ENCODE measurements at regions not wholly inside any gene's neighbourhood (a gene's known extent, or its start where the extent isn't known, plus 50 kb on each side); places are given as distances from the start of the nearest gene placed in this dataset.
A peak's percentile ranks its signal among the peaks of the same experiment; 100 is the strongest.
"Not testable (repeated sequence)": the region's sequence is repeated elsewhere in the genome, so short reads cannot be mapped to it uniquely, and the experiment has no call there.

DNA sequence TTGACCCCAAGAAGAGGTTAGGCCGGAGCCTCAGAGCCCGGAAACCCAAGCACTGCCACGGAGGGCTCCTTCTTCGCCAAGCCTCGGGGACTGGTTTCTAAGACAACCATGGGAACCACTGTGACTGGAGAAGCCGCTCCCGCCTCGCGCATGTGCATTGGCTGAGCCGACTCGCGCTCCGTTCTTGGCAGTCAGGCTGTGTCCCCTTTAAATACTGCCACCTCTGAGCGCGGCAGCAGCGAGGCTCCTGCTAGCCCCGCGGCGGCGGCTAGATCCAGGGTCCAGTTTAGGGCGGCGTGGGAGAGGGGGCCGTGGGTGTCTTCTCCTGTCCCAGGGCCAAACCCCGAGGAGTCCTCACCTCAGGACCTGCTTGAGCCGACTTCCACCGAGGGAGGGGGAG is 457.1 kb upstream of the ZNG1F start:
- H3K9ac ChIP-seq (ENCODE audit: low read depth in 1 of 2, low read length in 2 of 2); H3K4me3 ChIP-seq (ENCODE audit: low read length in 2 of 2); H3K27me3 ChIP-seq (ENCODE audit: control insufficient read depth in 2 of 2, insufficient read depth in 2 of 2, low read length in 2 of 2); H3K36me3 ChIP-seq (ENCODE audit: control insufficient read depth in 2 of 2, insufficient read depth in 2 of 2, low read length in 2 of 2); H3K4me1 ChIP-seq (ENCODE audit: control insufficient read depth in 2 of 2, insufficient read depth in 2 of 2, low read length in 2 of 2); H3K9me3 ChIP-seq (ENCODE audit: control insufficient read depth in 2 of 2, low read length in 2 of 2); H3K27ac ChIP-seq (ENCODE audit: low read depth in 2 of 2, low read length in 2 of 2): not testable (repeated sequence)

DNA sequence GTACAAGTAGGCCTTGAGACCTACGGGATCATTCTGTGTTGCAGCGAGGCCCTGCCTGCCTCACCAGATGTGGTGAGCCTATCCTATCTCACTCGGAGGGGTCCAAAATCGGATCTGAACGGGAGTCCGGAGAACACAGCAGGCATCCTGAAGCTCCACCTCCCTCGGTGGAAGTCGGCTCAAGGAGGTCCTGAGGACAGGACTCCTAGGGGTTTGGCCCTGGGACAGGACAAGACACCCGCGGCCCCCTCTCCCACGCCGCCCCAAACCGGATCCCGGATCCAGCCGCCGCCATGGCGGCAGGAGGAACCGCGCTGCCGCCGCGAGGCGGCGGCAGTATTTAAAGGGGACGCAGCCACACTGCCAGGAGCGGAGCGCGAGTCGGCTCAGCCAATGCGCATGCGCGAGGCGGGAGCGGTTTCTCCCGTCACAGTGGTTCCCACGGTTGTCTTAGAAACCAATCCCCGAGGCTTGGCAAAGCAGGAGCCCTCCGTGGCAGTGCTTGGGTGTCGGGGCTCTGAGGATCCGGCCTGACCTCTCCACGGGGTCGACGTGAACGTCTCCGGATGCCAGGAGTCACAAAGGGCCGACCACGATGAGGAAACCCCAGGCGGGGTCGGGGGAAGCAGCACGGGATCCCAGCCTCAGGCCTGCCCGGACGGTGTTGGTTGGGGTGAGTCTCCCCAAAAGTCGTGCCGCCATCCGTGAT is 454.6 kb upstream of the ZNG1F start:
- H3K27ac ChIP-seq (ENCODE audit: low read depth in 2 of 2, low read length in 2 of 2), result peak overlapping the region in 1 of 2 donors; percentile 29
- peak overlapping the region in 1 of 2 donors; percentile 70 for H3K9ac ChIP-seq (ENCODE audit: low read depth in 1 of 2, low read length in 2 of 2)
- H3K4me1 ChIP-seq (ENCODE audit: control insufficient read depth in 2 of 2, insufficient read depth in 2 of 2, low read length in 2 of 2), result not testable (repeated sequence)

DNA sequence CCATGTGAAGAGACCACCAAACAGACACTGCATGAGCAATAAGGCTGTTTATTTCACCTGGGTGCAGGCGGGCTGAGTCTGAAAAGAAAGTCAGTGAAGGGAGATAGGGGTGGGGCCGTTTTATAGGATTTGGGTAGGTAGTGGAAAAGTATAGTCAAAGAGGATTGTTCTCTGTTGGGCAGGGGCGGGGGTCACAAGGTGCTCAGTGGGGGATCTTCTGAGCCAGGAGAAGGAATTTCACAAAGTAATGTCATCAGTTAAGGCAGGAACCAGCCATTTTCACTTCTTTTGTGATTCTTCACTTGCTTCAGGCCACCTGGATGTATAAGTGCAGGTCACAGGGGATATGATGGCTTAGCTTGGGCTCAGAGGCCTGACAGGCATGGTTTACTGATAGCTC is 444.6 kb upstream of the ZNG1F start:
- not testable (repeated sequence) for H3K9ac ChIP-seq (ENCODE audit: low read depth in 1 of 2, low read length in 2 of 2); H3K36me3 ChIP-seq (ENCODE audit: control insufficient read depth in 2 of 2, insufficient read depth in 2 of 2, low read length in 2 of 2); H3K9me3 ChIP-seq (ENCODE audit: control insufficient read depth in 2 of 2, low read length in 2 of 2); H3K4me1 ChIP-seq (ENCODE audit: control insufficient read depth in 2 of 2, insufficient read depth in 2 of 2, low read length in 2 of 2); H3K4me3 ChIP-seq (ENCODE audit: low read length in 2 of 2); H3K27ac ChIP-seq (ENCODE audit: low read depth in 2 of 2, low read length in 2 of 2); H3K27me3 ChIP-seq (ENCODE audit: control insufficient read depth in 2 of 2, insufficient read depth in 2 of 2, low read length in 2 of 2)

More for the DNA sequence above, 454.6 kb upstream of the ZNG1F start:
- not testable (repeated sequence) for H3K9me3 ChIP-seq (ENCODE audit: control insufficient read depth in 2 of 2, low read length in 2 of 2); H3K36me3 ChIP-seq (ENCODE audit: control insufficient read depth in 2 of 2, insufficient read depth in 2 of 2, low read length in 2 of 2); H3K27me3 ChIP-seq (ENCODE audit: control insufficient read depth in 2 of 2, insufficient read depth in 2 of 2, low read length in 2 of 2)
- H3K4me3 ChIP-seq (ENCODE audit: low read length in 2 of 2), result peak overlapping the region in 1 of 2 donors; percentile 57

DNA sequence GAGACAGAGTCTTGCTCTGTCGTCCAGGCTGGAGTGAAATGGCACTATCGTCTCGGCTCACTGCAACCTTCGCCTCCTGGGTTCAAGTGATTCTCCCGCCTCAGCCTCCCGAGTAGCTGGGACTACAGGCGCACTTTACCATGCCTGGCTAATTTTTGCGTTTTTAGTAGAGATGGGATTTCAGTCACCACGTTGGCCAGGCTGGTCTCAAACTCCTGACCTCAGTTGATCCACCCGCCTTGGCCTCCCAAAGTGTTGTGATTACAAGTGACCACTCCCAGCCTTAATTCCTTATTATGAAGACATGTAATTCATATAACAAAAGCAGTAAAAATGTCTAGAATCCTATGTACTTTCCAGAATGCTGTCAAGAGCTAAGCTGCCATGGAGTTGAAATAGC is 434.5 kb upstream of the ZNG1F start:
- not testable (repeated sequence) for H3K9me3 ChIP-seq (ENCODE audit: control insufficient read depth in 2 of 2, low read length in 2 of 2); H3K4me3 ChIP-seq (ENCODE audit: low read length in 2 of 2); H3K36me3 ChIP-seq (ENCODE audit: control insufficient read depth in 2 of 2, insufficient read depth in 2 of 2, low read length in 2 of 2); H3K27me3 ChIP-seq (ENCODE audit: control insufficient read depth in 2 of 2, insufficient read depth in 2 of 2, low read length in 2 of 2); H3K4me1 ChIP-seq (ENCODE audit: control insufficient read depth in 2 of 2, insufficient read depth in 2 of 2, low read length in 2 of 2); H3K27ac ChIP-seq (ENCODE audit: low read depth in 2 of 2, low read length in 2 of 2); H3K9ac ChIP-seq (ENCODE audit: low read depth in 1 of 2, low read length in 2 of 2)

DNA sequence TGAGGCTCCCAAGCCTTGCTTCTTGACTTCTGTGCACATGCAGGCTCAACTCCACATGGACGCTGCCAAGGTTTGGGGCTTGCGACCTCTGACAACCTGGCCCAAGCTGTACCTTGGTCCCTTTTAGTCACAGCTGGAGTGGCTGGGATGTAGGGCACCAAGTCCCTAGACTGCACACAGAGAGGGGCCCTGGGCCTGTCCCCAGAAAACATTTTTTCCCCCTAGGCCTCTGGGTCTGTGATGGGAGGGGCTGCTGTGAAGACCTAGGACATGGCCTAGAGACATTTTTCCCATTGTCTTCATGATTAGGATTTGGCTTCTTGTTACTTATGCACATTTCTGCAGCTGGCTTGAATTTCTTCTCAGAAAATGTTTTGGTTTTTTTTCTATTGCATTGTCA is 430.1 kb upstream of the ZNG1F start:
- not testable (repeated sequence) for H3K27me3 ChIP-seq (ENCODE audit: control insufficient read depth in 2 of 2, insufficient read depth in 2 of 2, low read length in 2 of 2); H3K36me3 ChIP-seq (ENCODE audit: control insufficient read depth in 2 of 2, insufficient read depth in 2 of 2, low read length in 2 of 2); H3K4me3 ChIP-seq (ENCODE audit: low read length in 2 of 2); H3K4me1 ChIP-seq (ENCODE audit: control insufficient read depth in 2 of 2, insufficient read depth in 2 of 2, low read length in 2 of 2); H3K9ac ChIP-seq (ENCODE audit: low read depth in 1 of 2, low read length in 2 of 2); H3K27ac ChIP-seq (ENCODE audit: low read depth in 2 of 2, low read length in 2 of 2); H3K9me3 ChIP-seq (ENCODE audit: control insufficient read depth in 2 of 2, low read length in 2 of 2)

DNA sequence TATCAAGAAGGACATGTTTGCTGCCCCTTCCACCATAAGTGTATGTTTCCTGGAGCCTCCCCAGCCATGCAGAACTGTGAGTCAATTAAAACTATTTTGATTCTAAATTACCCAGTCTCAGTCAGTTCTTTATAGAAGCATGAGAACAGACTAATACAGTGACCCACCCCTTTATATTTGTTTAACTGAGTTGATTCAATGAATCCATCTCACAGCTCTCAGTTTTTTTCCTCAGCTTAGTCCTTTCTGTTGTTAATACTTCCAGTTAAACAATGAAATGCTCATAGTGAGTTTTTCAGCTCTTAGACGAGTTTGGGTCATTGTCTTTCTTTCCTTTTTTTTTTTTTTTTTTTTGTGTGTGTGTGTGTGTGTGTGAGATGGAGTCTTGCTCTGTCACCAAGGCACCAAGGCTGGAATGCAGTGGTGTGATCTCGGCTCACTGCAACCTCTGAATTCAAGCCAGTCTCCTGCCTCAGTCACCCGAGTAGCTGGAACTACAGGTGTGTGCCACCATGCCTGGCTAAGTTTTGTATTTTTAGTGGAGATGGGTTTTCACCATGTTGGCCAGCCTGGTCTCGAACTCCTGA is 417.9 kb upstream of the ZNG1F start:
- H3K27me3 ChIP-seq (ENCODE audit: control insufficient read depth in 2 of 2, insufficient read depth in 2 of 2, low read length in 2 of 2); H3K4me1 ChIP-seq (ENCODE audit: control insufficient read depth in 2 of 2, insufficient read depth in 2 of 2, low read length in 2 of 2); H3K4me3 ChIP-seq (ENCODE audit: low read length in 2 of 2); H3K36me3 ChIP-seq (ENCODE audit: control insufficient read depth in 2 of 2, insufficient read depth in 2 of 2, low read length in 2 of 2); H3K27ac ChIP-seq (ENCODE audit: low read depth in 2 of 2, low read length in 2 of 2); H3K9me3 ChIP-seq (ENCODE audit: control insufficient read depth in 2 of 2, low read length in 2 of 2); H3K9ac ChIP-seq (ENCODE audit: low read depth in 1 of 2, low read length in 2 of 2): not testable (repeated sequence)

DNA sequence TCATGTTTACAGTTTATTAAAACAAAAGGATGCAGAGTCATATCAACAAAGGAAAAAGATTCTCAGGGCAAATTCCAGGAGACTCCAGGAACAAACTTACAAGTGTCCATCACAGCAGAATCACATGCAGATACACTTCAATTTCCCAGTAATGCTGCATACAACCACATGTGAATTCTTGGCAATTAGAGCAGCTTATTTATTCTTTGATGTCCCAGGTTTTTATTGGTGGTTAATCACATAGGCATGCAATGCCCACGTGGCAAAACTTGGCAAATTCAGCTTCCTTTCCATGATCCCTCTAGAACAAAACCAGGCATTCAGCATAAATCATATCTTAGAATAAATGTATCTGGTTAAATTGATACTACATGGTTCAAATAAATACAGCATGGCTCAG is 376.5 kb upstream of the ZNG1F start:
- not testable (repeated sequence) for H3K4me3 ChIP-seq (ENCODE audit: low read length in 2 of 2); H3K9ac ChIP-seq (ENCODE audit: low read depth in 1 of 2, low read length in 2 of 2); H3K36me3 ChIP-seq (ENCODE audit: control insufficient read depth in 2 of 2, insufficient read depth in 2 of 2, low read length in 2 of 2); H3K27ac ChIP-seq (ENCODE audit: low read depth in 2 of 2, low read length in 2 of 2); H3K4me1 ChIP-seq (ENCODE audit: control insufficient read depth in 2 of 2, insufficient read depth in 2 of 2, low read length in 2 of 2); H3K9me3 ChIP-seq (ENCODE audit: control insufficient read depth in 2 of 2, low read length in 2 of 2); H3K27me3 ChIP-seq (ENCODE audit: control insufficient read depth in 2 of 2, insufficient read depth in 2 of 2, low read length in 2 of 2)

Data from mucosa of rectum (tissue), 2 donors.